ENCODE measurements at regions not wholly inside any gene's neighbourhood (a gene's known extent, or its start where the extent isn't known, plus 50 kb on each side); places are given as distances from the start of the nearest gene placed in this dataset.

DNA sequence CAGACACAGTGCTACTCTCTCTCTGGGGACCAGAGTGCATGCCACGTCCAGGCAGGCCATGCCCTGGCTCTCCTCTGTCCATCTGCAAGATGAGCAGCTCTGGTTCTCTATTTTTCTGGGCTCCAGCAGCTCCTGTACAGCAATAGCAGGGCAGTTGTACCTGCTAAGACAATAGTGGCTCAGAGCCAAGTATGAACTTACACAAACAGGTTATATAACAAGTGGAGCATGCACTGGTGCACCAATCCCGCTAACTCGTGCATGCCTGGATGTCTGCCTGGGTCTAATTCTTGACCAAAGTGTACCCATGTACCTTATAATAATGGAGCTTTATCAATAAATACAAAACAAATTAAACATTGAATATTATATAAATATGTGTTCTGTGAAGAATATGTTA lies 392.3 kb downstream of the CENPC start:
- DNase-seq = no peak
- H3K4me3 Mint-ChIP-seq = no peak overlapping the region
- H3K4me1 Mint-ChIP-seq = no peaks in the 10 kb centered on the region
- H3K36me3 Mint-ChIP-seq = no peaks in the 10 kb centered on the region
- H3K27me3 Mint-ChIP-seq (ENCODE audit: low read depth in 3 of 3) = no peaks in the 10 kb centered on the region
- H3K27ac Mint-ChIP-seq = no peak overlapping the region
- H3K9me3 Mint-ChIP-seq = peaks cover 0 to 22% (median 7%) of the 10 kb centered on the region in 6 donors

DNA sequence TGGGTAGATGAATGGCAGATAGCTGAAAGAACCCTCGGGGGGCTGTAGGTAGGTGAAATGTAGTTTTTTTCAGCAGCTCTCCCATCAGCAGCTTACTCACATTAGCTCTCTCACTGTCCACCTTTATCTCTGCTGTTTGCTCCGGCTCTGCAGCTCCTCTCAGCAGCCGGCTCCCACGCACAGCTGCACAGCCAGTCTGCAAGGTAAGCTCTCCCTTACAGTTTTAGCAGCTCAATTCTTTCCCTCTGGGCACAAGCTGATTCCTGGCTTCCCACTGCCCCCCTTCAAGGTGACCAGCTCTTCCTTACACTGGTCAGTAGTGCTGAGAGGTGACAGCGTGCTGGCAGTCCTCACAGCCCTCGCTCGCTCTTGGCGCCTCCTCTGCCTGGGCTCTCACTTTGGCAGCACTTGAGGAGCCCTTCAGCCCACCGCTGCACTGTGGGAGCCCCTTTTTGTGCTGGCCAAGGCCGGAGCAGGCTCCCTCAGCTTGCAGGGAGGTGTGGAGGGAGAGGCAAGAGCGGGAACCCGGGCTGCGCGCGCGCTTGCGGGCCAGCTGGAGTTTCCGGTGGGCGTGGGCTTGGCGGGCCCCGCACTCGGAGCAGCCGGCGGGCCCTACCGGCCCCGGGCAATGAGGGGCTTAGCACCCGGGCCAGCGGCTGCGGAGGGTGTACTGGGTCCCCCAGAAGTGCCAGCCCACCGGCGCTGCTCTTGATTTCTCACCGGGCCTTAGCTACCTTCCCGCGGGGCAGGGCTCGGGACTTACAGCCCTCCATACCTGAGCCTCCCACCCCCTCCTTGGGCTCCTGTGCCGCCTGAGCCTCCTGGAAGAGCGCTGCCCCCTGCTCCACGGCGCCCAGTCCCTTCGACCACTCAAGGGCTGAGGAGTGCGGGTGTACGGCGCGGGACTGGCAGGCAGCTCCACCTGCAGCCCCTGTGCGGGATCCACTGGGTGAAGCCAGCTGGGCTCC lies 393.6 kb downstream of the CENPC start:
- no peak overlapping the region for H3K4me3 Mint-ChIP-seq
- H3K27me3 Mint-ChIP-seq (ENCODE audit: low read depth in 3 of 3) = no peaks in the 10 kb centered on the region
- H3K4me1 Mint-ChIP-seq = no peaks in the 10 kb centered on the region
- no peak overlapping the region for H3K27ac Mint-ChIP-seq
- no peaks in the 10 kb centered on the region for H3K36me3 Mint-ChIP-seq
- DNase-seq = no peak
- peaks cover 0 to 22% (median 4%) of the 10 kb centered on the region in 6 donors for H3K9me3 Mint-ChIP-seq

DNA sequence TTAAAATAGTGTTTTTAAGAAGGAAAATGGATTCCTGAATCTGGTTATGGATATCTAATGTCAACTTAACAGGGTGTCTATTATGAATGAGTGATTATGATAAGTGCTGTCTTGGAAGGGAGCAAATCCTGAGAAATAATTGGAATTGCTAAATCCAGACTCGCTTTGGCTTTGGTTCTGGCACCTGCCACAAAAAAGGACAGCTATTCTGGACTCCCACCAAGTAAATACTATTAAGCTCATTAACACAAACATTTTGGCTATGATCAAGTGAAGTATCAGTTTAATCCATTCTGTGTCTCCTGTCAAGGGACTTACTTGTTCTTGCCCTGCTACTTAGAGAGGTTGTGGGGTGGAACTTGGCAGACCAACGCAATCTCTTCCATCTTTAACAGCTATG lies 403.7 kb downstream of the CENPC start:
- no peak overlapping the region for H3K4me3 Mint-ChIP-seq
- H3K4me1 Mint-ChIP-seq = no peaks in the 10 kb centered on the region
- peaks cover 0 to 2% (median 0%) of the 10 kb centered on the region in 3 donors for H3K27me3 Mint-ChIP-seq (ENCODE audit: low read depth in 3 of 3)
- no peak overlapping the region for H3K27ac Mint-ChIP-seq
- no peaks in the 10 kb centered on the region for H3K36me3 Mint-ChIP-seq
- no peak for DNase-seq
- H3K9me3 Mint-ChIP-seq = peaks cover 0 to 10% (median 4%) of the 10 kb centered on the region in 6 donors

DNA sequence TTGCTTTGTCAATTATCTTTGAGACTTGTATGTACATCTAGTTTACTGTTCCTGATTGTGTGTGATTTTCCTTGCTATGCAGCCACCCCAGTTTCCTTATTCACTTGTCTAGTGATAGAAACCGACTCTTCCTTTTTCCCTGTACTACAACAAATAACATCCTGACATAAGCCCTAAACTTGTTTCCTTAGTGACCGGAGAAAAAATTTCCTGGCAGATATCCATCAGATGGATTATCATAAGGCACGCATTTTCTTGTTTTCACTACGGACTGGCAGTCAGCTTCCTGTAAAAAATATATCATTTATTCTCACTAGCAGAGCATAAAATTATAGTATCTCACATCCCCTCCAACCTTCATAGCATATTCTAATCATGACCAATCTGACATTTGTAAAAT lies 410.7 kb downstream of the CENPC start:
- no peaks in the 10 kb centered on the region for H3K36me3 Mint-ChIP-seq
- H3K27ac Mint-ChIP-seq = no peak overlapping the region
- H3K4me1 Mint-ChIP-seq = no peaks in the 10 kb centered on the region
- H3K9me3 Mint-ChIP-seq = peaks cover 2 to 19% (median 5%) of the 10 kb centered on the region in 6 donors
- H3K4me3 Mint-ChIP-seq = no peak overlapping the region
- peaks cover 0 to 3% (median 0%) of the 10 kb centered on the region in 3 donors for H3K27me3 Mint-ChIP-seq (ENCODE audit: low read depth in 3 of 3)
- no peak for DNase-seq

DNA sequence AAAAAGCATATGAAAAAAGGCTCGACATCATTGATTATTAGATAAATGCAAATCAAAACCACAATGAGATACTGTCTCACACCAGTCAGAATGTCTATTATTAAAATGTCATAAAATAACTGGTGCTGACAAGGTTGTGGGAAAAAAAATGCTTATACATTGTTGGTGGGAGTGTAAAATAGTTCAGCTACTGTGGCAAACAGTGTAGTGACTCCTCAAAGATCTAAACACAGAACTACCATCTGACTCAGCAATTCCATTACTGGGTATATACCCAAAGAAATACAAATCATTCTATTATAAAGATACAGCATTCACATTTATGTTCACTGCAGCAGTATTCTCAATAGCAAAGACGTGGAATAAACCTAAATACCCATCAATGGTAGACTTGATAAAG lies 412.1 kb downstream of the CENPC start:
- Mint-ChIP-seq H3K4me3 (no peak overlapping the region), H3K27me3 (ENCODE audit: low read depth in 3 of 3) (peaks cover 0 to 3% (median 0%) of the 10 kb centered on the region in 3 donors), H3K4me1 (no peaks in the 10 kb centered on the region), H3K36me3 (no peaks in the 10 kb centered on the region), H3K9me3 (peaks cover 0 to 16% (median 5%) of the 10 kb centered on the region in 6 donors), H3K27ac (no peak overlapping the region)
- no peak for DNase-seq

DNA sequence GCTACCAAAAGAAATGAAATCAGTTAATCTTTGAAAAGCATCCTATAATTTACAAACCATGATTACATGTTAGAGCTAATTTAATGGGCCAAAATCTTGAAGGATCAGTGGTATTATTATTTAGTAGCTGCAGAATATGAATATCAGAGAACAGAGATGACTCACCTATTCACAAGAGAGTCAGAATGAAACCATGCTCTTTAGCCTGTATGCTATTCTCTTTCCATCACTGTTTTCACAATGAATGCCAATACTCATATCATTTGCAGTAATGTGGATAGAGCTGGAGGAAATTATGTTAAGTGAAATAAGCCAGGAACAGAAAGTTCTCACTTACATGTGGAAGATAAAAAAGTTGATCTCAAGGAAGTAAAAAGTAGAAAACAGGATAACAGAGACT lies 414.1 kb downstream of the CENPC start:
- no peak for DNase-seq
- H3K9me3 Mint-ChIP-seq = peaks cover 0 to 9% (median 4%) of the 10 kb centered on the region in 6 donors
- peaks cover 0 to 3% (median 0%) of the 10 kb centered on the region in 3 donors for H3K27me3 Mint-ChIP-seq (ENCODE audit: low read depth in 3 of 3)
- no peak overlapping the region for H3K27ac Mint-ChIP-seq
- no peaks in the 10 kb centered on the region for H3K36me3 Mint-ChIP-seq
- H3K4me1 Mint-ChIP-seq = no peaks in the 10 kb centered on the region
- no peak overlapping the region for H3K4me3 Mint-ChIP-seq

DNA sequence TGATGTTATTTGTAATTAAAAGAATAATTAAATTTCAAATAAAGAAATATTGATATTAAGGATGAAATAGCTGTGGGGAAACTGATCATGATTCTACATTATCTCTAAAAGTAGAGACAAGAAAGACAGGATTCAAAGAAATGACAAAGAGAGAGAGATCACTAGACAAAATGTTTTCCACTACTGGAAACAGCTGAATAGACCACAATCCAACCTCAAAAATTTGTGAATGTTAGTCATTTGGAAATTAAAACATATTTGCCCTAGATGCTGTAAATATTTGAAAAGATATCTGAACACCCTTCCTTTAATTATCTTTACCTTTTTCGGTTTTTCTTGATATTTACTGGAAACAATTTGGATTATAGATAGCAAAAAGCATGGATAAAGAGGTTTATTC lies 414.9 kb downstream of the CENPC start:
- H3K36me3 Mint-ChIP-seq = no peaks in the 10 kb centered on the region
- no peaks in the 10 kb centered on the region for H3K4me1 Mint-ChIP-seq
- no peak overlapping the region for H3K4me3 Mint-ChIP-seq
- H3K9me3 Mint-ChIP-seq = peaks cover 0 to 9% (median 4%) of the 10 kb centered on the region in 6 donors
- no peak for DNase-seq
- peaks cover 0 to 3% (median 0%) of the 10 kb centered on the region in 3 donors for H3K27me3 Mint-ChIP-seq (ENCODE audit: low read depth in 3 of 3)
- no peak overlapping the region for H3K27ac Mint-ChIP-seq

DNA sequence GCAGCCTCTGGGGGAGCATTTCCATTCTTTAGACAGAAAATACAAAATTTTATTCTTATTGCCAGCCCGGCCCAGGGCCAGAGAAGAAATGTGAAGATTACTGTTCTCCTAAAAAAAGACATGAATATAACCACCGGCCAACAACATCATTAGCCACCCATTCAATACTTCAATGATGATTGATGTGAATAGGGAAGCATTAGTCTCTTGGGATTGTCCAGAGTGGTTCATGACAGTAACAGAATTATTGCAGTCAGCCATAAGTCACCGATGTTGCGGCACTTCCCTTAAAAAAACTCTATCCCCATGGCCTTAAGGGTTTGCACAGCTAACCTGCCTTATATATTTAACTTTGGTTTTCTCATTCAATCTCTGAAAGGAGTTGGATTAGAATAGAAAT lies 418.7 kb downstream of the CENPC start:
- no peaks in the 10 kb centered on the region for H3K4me1 Mint-ChIP-seq
- H3K4me3 Mint-ChIP-seq = no peak overlapping the region
- no peak overlapping the region for H3K27ac Mint-ChIP-seq
- H3K9me3 Mint-ChIP-seq = peaks cover 0 to 6% (median 1%) of the 10 kb centered on the region in 6 donors
- no peak for DNase-seq
- H3K36me3 Mint-ChIP-seq = no peaks in the 10 kb centered on the region
- H3K27me3 Mint-ChIP-seq (ENCODE audit: low read depth in 3 of 3) = peaks cover 0 to 3% (median 0%) of the 10 kb centered on the region in 3 donors

DNA sequence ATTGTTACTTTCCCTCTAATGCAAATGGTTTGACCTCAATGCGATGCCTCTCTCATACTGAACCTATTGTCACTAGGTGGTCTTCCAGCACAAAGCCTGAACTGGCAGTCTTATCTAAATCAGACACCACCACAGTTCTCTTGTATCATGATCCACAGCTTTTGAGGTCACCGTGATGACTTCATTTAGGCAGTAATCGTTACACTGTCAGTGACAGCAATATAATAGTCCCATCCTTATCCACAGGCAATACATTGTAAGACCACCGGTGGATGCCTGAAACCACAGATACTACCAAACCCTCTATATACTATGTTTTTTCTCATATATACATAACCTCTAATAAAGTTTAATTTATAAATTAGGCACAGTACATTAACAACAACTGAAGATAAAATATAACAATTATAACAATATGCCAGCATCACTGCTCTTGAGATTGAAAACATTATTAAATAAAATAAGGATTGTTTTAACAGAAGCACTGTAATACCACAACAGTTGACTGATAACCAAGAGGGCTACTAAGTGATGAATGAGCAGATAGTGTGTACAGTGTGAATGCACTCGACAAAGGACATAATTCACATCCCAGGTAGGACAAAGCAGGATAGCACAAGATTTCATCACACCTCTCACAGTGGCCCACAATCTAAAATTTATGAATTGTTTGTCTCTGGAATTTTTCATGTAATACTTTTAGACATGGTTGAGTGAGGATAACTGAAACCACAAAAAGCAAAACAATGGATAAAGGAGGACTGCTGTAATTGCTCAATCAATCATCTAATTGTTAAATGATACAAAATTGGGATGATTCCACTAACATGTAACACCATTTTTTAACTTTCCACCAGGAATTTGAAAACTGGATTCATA lies 419.4 kb downstream of the CENPC start:
- Mint-ChIP-seq H3K36me3 (no peaks in the 10 kb centered on the region), H3K27me3 (ENCODE audit: low read depth in 3 of 3) (peaks cover 0 to 3% (median 0%) of the 10 kb centered on the region in 3 donors)

DNA sequence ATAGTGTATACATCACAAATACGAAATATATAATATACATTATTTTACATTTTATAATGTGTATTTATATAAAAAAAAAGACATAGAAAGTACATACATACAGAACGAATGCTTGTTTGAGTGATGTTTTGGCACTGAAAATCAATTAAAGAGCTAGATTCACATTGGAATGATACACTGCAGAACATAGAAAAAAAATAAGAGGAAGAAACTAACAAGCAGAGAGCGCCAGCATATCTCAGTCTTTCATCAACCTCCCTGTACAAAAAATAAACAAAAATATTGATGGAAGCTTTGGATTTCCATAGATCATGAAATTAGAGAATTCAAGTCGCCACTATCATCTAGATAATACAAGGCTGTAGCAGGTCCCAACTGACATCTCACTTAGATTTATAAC lies 420.6 kb downstream of the CENPC start:
- H3K27me3 Mint-ChIP-seq (ENCODE audit: low read depth in 3 of 3) = peaks cover 0 to 3% (median 0%) of the 10 kb centered on the region in 3 donors
- no peak overlapping the region for H3K27ac Mint-ChIP-seq
- no peak overlapping the region for H3K4me3 Mint-ChIP-seq
- DNase-seq = no peak
- no peaks in the 10 kb centered on the region for H3K36me3 Mint-ChIP-seq
- no peaks in the 10 kb centered on the region for H3K4me1 Mint-ChIP-seq
- H3K9me3 Mint-ChIP-seq = peaks cover 0 to 6% (median 3%) of the 10 kb centered on the region in 6 donors

More for the DNA sequence above, 419.4 kb downstream of the CENPC start:
- DNase-seq = no peak
- H3K4me1 Mint-ChIP-seq = no peaks in the 10 kb centered on the region
- no peak overlapping the region for H3K4me3 Mint-ChIP-seq
- no peak overlapping the region for H3K27ac Mint-ChIP-seq
- H3K9me3 Mint-ChIP-seq = peaks cover 0 to 6% (median 2%) of the 10 kb centered on the region in 6 donors

DNA sequence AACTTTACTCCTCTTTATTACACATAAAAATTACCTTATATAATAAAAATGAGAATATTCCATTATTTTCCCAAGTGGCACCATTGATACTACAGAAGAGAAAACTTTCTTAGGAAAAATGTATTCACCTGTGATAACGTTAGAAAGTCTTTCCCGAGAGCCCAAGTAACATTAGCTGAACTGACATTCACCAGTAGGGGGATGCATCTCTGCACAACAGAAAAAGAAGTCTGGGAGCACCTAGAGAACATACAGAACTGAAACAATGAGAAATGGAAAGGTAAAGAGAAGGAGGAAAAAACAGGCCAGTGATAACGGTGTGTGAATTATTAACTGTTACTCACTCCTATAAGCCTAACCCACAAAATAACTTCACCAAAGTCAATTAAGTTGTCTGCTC lies 423.3 kb downstream of the CENPC start:
- Mint-ChIP-seq H3K27ac (no peak overlapping the region), H3K9me3 (peaks cover 2 to 14% (median 5%) of the 10 kb centered on the region in 6 donors), H3K27me3 (ENCODE audit: low read depth in 3 of 3) (peaks cover 0 to 3% (median 0%) of the 10 kb centered on the region in 3 donors), H3K36me3 (no peaks in the 10 kb centered on the region), H3K4me3 (no peak overlapping the region), H3K4me1 (no peaks in the 10 kb centered on the region)
- DNase-seq = no peak

DNA sequence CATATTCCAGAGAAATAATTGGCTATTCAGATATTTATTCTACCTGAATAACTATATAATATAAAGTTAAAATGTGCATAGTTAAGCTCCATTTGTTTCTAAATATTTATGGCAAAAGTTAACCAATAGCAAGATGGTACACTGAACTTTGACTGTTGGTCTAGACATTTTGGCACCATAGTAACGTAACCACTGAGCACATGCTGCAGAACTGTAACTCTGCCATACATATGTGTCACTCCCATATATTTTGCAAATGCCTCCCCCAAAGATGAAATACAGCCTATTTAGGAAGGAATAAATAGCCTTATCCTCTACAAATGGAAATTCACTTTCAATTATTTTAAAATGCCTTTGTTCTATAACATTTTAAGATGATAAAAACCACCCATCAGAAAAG lies 424.9 kb downstream of the CENPC start:
- Mint-ChIP-seq H3K4me3 (no peak overlapping the region), H3K27ac (no peak overlapping the region), H3K9me3 (peaks cover 2 to 23% (median 12%) of the 10 kb centered on the region in 6 donors), H3K27me3 (ENCODE audit: low read depth in 3 of 3) (peaks cover 0 to 3% (median 0%) of the 10 kb centered on the region in 3 donors), H3K36me3 (no peaks in the 10 kb centered on the region), H3K4me1 (no peaks in the 10 kb centered on the region)
- DNase-seq = no peak

DNA sequence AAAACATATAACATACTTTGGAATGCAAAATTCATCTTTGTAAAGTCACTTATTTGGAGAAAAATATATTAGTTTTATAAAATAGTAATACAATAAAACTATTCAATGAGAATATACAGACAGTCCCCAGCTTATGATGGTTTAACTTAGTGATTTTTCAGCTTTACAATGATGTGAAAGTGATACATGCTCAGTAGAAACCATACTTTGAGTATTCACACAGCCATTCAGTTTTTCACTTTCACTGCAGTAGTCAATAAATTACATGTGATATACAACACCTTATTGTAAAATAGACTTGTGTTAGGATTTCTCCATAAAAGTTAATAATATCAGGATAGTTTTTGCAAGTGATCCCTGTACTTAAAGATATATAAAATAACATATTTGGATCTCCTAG lies 436.0 kb downstream of the CENPC start:
- DNase-seq = no peak
- Mint-ChIP-seq H3K4me1 (no peaks in the 10 kb centered on the region), H3K4me3 (no peak overlapping the region), H3K36me3 (no peaks in the 10 kb centered on the region), H3K9me3 (peaks cover 2 to 38% (median 14%) of the 10 kb centered on the region in 6 donors), H3K27me3 (ENCODE audit: low read depth in 3 of 3) (no peaks in the 10 kb centered on the region), H3K27ac (no peak overlapping the region)

Measured in immature natural killer cell (primary cell).